Testis (tissue), 2 donors: ENCODE measurements at regions not wholly inside any gene's neighbourhood (a gene's known extent, or its start where the extent isn't known, plus 50 kb on each side); places are given as distances from the start of the nearest gene placed in this dataset.

ENCODE experiments used
- POLR2A ChIP-seq: fragments of 450-650 bp; IDR thresholded peaks from one replicate; pipeline ENCODE4 v1.6.1; 2017; ENCODE audit warnings: antibody characterized with exemption, mild to moderate bottlenecking, moderate library complexity
- TF ChIP-seq, protein P1 (sequence below), 3 experiments: fragments of 450-650 bp in 2 of 3; fragments of 200-600 bp in 1 of 3; sonication (generic) in 1 of 3; IDR thresholded peaks; one replicate each; pipeline ENCODE4 v1.5.1; 2016 to 2019; ENCODE audit warnings: antibody characterized with exemption in 3 of 3, mild to moderate bottlenecking in 2 of 3, moderate library complexity in 1 of 3

- TF ChIP-seq, protein P1, sequence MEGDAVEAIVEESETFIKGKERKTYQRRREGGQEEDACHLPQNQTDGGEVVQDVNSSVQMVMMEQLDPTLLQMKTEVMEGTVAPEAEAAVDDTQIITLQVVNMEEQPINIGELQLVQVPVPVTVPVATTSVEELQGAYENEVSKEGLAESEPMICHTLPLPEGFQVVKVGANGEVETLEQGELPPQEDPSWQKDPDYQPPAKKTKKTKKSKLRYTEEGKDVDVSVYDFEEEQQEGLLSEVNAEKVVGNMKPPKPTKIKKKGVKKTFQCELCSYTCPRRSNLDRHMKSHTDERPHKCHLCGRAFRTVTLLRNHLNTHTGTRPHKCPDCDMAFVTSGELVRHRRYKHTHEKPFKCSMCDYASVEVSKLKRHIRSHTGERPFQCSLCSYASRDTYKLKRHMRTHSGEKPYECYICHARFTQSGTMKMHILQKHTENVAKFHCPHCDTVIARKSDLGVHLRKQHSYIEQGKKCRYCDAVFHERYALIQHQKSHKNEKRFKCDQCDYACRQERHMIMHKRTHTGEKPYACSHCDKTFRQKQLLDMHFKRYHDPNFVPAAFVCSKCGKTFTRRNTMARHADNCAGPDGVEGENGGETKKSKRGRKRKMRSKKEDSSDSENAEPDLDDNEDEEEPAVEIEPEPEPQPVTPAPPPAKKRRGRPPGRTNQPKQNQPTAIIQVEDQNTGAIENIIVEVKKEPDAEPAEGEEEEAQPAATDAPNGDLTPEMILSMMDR (IDR thresholded peaks at IDR 0.05): no peak
- no peak for TF ChIP-seq POLR2A
Observed at GRCh38 chr18:4589056-4589800, 134.1 kb upstream of the DLGAP1 start.
